T-helper 2 cell treated with Interferon-gamma antibody and Interleukin-4, amounts not matched to agents 100 ng/mL and 5 ng/mL, for 36 hours (primary cell): ENCODE measurements at regions not wholly inside any gene's neighbourhood (a gene's known extent, or its start where the extent isn't known, plus 50 kb on each side); places are given as distances from the start of the nearest gene placed in this dataset.

Experiments used
- intact Hi-C: fragments of 100-400 bp; cut with micrococcal nuclease; formaldehyde crosslinking; loops from one replicate; pipeline ENCODE4 v1.15.1; 2023

DNA sequence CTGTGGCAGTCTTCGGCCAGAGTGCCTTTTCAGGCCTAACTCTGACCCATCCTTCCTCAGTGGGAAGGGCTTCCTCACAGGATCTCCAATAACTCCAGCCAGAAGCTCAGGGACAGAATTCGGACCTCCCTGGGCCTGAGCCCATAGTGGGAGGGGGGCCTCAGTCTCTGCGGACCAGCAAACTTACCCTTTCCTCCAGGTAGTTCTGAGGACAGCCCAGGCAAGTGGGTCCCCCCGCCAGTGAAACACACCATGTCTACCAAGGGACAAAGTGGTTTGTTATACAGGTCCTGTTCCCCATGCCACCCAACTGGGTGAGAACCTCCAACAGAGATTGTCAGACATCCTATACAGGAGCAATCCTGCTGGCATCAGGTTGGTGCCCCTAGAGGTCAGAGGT is 350.4 kb downstream of the RAB28 start:
- intact Hi-C loops: no loop called here

DNA sequence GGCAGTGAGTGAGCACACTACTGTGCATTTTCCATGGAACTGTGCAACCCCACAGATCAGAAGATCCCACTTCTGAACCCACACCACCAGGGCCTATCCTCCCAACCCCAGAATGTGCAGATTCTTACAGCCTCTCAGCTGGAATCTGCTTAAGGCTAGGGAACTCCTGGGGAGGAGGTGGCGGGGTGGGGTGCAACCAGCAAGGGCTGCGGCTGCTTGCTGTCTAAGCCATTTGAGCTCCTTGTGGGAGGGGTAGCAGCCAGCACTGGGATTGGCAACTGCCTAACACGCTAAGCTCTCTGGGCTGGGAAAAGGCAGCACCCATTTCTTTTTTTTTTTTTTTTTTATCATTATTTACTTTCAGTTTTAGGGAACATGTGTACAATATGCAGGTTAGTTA is 353.3 kb downstream of the RAB28 start:
- intact Hi-C loops: no loop called here

DNA sequence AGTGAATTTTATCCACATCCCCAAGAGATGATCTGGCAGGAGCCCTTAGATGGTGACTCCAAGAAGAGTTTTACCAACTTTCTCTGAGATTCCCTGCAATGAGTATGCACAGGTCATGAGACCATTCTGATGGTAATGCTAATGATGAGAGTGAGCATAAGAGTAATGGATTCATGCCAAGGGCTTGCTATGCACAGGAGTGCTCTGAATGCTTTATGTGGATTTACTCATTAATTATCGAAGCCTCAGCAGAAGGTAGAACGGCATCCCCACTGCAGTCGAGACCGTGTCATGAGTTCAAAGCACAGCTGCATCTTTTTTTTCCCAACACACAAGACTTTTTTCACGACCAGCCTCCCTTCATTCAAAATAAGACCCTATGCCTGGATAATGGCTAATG is 355.0 kb downstream of the RAB28 start:
- intact Hi-C loops: no loop called here

DNA sequence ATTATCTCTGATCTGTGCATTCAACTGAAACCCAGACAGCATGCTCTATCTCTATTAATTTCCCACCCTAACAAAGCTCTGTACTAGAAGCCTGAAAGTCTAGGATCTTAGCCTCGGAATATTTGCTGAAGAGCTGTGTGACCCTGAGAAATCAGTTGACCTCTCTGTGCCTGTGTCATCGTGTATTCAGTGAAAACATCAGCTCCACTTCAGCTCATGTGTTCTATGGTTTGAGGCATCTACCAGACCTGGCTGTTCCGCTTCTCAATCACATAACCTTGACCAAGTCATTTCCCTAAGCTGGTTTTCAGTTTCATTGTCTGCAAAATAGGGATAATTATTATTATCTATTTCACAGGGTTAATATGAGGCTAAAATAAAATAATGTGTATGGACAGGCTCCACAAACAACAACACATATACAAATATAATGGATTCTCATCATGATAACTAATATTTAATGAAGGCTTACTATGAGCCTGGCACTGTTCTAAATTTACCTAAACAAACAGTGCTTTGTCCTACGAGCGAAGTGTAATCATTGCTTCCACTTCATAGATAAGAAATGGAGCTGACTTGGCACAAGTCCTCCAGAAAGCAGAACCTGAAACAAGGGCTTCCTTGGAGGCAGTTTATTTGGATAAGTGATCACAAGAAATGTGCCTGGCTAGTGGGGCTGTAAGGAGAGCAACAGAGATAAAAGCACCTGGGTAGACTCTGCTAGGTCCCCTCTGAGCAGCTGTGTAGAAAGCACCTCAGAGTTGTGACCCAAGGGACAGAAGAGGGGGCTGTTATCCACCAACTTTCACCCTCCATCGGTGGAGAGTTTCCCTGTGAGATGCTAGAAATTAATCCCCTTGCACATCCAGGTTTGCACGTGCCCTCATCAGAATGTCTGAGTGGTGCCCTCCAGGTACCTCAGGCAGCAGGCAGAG is 356.9 kb downstream of the RAB28 start:
- intact Hi-C loops: no loop called here

DNA sequence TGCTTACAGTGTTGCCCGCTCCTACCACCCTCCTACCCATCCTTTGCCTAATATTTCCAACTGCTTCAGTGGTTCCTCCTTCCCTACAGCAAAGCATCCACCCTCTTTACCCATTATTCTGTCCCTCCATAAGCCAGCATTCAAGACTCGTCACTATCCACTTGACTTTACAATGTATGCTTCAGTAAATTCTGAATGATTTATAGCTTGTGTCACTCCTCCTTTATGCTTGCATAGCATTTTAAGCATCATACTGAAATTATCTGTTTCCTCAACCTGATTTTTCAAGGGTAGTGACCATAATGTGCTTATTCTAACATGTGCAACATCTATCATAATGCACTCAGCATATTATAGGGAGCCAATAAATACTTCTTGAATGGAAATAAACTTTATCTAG is 365.5 kb downstream of the RAB28 start:
- intact Hi-C loops: no loop called here

DNA sequence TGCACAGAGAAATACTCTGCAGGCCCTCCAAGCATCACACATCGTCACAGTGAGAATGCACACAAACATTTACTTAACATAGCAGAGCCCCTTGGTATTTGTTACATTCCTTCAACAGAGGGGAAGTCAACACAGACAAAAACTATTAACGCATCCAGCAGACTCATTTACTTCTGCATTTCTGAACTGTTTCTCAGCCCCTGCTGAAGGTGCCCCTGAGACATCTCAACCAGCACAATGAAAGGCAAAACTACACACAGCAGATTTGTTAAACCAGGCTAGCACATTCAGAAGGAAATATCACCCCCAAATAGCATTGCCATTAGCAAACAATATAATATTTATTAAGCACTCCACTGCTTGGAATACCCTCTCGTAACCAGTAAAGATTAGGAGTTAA is 367.0 kb downstream of the RAB28 start:
- intact Hi-C loops: no loop called here

DNA sequence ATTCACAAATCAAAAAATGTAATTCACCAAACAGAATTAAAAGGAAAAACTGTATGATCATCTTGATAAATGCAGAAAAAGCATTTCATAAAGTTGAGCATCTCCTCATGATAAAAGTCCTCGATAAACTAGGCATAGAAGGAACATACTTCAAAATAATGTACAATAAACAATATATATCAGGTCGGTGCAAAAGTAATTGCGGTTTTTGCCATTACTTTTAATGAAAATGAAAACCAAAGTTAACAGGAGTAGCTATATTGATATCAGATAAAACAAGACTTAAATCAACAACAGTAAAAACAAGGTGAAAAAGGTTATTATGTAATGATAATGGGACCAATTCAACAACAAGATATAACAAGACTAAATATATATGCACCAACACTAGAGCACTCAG is 372.1 kb downstream of the RAB28 start:
- intact Hi-C loops: no loop called here

DNA sequence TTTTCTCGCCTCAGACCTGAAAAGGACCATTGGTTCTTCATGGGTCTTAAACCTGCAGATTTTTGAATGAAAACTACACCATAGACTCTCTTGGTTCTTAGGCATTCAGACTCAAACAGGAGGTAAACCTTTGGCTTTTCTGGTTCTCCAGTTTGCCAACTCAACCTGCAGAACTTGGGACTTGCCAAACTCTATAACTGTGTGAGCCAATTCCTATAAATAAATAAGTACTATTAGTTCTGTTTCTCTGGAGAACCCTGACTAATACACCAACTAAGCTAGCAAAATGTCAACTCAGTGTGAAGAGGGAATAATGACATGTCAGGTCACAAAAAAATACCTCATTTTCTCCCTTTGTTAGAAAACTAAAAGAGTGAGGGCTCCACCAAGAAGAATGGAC is 374.6 kb downstream of the RAB28 start:
- intact Hi-C loops: no loop called here

DNA sequence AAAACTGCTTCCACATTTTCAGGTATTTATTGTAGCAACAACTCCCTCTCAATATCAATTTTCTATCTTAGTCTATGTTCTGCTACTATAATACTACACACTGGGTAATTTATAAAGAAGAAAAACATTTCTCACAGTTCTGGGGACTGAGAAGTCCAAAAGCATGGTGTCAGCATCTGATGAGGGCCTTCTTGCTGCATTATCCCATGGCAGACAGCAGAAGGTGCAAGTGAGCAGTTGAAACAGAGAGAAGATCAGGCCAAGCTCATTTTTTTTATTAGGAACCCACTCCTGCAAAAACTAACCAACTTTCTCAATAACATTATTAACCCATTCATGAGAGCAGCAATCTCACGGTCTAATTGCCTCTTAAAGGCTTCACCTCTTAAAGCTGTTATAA is 376.0 kb downstream of the RAB28 start:
- intact Hi-C loops: no loop called here

DNA sequence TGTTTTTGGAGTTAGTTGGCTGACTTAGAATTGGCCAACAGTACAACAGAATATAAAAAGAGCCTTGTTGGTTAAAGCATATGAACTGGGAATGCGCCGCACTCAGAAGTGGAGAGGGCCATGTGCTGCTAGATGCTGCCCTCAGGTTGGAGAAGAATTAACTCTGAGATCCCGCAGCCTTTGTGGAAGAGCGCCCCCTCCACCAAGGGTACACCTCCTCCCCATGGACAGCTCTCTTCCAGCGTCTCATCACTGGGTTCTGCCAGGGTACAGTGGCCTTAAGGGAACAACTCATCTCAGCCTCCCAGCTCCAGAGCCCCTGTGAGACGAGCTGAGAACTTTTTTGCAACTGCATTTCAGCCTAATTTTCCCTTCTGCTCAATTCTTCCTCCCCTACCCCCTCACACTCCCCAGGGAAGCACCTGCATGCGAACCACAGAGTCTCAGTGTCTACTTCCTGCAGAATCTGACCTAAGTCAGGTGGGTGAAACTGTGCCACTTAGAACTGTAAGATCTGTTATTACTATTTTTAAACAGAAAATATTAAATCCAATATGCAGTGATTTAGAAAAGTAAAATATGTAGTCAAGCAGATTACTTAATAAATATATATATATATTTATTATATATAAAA is 380.6 kb downstream of the RAB28 start:
- intact Hi-C loops: no loop called here

DNA sequence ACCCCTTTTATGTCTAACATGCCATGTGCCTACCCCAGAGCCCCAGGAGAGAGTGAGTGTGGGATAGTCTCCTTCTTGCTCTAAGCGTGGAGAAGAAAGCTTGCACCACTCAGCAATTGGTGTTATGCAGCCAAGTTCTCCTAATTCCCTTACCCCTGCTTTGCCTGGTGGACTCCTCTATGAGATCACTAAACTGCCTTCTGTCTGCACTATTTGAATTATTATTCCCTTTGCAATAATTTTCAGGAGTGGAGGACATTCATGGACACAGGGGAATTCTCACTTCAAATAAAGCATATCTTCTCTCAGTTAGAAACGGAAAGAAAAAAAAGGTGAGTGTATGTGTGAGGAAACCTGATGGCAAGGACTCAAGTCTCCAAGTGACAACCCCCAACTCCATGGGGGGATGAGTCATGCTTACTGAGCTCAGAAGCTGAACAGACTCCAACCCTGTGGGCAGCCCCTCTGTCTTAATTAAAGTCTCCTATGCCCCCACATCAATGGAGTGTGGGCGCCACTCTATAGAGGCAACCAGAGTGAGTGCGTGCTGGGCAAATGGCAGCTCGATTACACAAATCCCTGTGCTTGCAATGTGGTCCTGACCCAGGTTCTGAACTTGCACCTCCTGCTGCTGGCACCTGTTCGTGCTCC is 381.9 kb downstream of the RAB28 start:
- intact Hi-C loops: no loop called here

DNA sequence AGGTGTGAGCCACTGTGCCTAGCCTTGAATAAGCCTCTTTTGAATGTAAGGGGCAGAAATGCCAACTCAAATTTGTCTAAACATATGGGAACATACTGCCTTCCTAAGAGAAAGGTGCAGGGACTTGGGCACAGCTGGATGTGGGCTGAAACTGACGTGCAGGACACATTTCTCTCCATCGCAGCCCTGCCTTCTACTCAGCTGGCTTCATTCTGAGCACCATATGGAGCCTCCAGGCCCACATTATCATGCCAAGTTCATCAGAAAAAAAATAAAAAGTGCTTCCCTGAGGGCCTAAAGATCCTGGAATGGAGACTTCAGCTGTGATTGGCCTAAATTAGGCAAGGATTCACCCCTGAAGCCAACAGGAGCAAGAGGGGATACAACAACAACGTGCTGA is 386.2 kb downstream of the RAB28 start:
- intact Hi-C loops: no loop called here

DNA sequence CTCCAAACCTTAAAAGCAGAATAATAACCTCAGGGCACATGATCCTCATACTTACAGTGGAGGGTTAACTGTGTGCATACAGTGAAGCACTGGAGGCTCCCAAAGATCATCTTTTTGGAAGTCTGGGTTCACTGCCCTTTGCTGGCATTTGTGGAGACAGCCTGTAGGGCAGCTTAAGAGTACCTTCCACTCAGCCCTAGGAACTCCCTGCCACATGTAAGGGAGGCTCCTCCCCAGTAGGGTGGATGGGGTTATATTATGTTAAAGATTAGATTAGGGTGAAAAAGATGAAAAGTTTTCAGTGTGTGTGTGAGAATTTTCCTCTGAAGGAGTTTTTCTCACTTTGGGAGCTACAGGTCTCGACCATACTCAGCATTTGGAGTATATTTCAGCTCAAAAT is 388.4 kb downstream of the RAB28 start:
- intact Hi-C loops: no loop called here

DNA sequence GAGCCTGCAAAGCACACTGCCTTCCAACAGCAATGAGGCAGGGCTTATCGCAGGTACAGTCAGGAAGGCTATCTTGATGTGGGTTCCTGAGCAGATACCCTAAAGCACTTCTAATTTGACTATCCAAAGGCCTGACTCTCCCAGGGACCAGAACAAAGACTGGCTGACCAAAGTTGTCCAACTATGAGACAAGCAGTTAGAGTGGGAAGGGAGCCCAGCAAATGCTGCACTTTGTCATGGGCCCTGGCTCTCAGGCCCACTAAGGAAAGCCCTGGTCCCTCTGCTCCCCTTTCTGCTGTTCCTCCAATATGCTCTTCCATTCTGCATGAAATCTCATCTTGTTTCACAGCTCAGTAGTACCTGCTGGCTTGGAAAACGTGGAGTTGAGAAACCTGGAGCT is 391.0 kb downstream of the RAB28 start:
- intact Hi-C loops: no loop called here

DNA sequence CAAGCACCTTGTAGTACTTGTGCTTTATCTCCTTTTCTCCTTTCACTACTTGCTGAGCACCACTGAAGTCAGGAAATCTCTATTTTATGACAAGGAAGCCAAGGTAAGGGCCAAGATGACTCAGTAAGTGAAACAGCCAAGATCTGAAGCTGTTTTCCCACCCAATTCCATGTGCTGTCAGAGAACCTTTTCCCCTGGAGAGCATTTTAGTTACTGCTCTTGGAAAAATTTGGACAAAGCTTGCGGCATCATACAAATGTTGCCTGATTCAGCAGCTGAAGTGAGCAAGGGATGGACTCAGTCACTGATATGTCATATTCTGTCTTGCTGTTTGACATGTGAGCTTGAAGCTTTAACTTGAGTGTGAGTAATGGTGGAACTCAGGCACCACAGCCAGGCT is 391.4 kb downstream of the RAB28 start:
- intact Hi-C loops: no loop called here

DNA sequence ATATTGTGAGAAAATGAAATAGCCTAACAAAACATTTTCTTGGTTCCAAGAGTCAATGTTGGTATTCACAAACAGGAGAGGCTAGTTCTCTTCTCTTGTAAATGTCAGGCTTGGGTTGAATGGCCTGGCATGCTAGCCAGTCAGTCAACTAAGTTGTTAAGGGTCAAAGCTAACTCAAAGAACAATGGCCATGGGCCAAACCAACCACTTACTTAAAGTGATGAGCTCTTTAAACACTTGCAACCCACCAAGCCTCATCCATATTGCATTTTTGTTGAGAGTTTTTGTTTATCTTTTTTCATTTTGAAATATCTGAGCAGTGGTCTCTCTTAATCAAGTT is 394.5 kb downstream of the RAB28 start:
- intact Hi-C loops: no loop called here

DNA sequence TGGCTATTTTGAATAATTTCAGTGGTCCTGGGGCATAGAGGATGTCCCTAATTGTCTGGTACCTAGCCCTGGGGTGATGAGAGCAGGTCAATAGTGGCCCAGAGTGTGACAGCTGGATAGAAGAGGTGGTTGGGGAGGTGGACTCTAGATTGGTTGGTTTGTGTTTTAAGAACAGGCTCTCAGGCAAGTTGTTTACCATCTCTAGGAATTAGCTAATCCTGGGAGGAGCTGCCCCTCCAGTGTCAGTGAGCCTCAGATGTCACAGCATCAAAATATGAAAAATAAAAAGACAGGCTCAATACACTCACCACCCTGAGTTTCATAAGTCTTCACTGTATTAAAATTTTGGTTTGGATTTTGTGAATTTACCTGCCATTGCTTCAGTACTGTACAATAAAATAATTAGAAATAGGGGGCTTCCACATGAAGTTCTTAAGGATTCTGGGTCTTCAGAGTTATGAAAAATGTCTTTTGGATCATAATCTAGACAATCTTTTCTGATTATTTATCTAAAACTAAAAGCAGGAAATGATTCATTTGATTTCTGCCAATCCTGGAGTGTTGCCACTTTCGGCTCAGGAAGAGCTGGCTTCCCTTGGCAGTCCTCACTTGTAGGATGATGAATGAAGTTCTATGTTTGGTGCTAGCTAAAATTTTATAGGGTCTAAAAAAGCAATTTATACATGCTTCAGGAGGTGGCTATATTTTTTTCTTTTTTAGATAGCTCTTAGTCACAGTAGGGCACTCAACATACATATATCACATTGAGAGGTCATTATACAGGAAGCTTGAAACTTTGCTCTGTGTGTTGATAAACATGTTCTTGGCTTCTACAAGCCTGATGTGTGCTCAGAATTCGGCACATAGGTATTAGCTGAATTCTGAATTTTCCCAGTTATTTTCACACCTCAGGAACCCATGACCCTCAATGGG is 395.1 kb downstream of the RAB28 start:
- intact Hi-C loops: no loop called here

DNA sequence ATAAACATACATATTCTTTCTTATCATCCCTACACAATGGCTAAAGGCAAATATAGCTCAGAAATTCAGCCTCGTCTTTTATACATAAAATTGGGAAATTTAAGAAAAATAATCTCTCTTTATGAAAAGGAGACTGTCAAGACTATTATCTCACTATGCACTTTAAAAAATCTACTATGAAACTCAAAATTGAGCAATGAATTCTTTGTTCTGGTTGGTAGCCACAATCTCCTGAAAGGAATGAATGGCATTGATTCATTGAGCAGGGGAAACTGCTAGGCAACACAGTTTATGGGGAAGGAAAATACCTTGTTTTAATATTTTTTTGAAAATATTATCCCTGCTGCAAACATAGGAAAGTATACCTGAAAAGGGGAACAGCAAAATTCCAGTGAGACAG is 397.1 kb downstream of the RAB28 start:
- intact Hi-C loops: no loop called here

DNA sequence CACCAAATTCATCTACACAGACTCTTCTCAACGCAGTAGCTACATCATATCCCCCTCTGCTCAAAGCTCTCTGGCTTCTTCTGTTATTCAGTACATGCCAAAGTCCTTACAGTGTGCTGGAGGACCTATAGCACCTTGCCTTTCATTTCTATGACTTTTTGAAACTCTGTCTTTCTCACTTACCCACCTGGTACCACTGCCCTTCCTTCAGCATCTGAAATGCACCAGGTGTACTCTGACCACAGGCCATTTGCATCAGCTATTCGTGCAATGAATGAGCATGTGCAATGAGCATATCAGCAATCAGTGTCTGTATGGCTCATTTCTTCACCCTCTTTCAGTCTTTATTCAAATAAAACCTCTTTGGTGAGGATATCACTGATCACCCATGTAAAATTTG is 399.9 kb downstream of the RAB28 start:
- intact Hi-C loops: no loop called here

DNA sequence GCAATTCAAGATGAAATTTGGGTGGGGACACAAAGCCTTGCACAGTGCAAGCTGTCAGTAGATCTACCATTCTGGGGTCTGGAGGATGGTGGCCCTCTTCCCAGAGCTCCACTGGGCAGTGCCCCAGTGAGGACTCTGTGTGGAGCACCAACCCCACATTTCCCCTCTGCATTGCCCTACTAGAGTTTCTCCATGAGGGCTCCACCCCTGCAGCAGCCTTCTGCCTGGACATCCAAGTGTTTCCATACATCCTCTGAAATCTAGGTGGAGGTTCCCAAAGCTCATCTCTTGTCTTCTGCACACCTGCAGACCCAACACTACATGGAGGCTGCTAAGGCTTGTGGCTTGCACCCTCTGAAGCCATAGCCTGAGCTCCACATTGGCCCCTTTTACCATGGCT is 402.3 kb downstream of the RAB28 start:
- intact Hi-C loops: no loop called here

DNA sequence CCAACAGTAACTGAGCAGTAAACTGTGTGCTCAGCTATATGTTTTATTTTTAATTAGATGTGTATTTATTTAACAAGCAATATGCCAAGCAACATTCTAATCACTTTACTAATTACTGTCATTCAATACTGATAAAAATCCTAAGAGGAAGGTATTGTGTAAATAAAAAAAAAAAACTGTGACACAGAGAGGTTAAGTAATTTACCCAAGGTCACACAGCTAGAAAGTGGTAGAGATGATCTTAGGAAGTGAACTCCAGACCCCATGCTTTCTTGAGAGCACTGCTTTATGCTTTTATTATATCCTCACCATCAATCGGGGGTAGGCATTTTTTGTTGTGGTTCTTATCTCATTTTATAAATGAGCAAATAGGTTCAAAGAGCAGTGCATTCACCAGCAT is 417.1 kb downstream of the RAB28 start:
- intact Hi-C loops: no loop called here

DNA sequence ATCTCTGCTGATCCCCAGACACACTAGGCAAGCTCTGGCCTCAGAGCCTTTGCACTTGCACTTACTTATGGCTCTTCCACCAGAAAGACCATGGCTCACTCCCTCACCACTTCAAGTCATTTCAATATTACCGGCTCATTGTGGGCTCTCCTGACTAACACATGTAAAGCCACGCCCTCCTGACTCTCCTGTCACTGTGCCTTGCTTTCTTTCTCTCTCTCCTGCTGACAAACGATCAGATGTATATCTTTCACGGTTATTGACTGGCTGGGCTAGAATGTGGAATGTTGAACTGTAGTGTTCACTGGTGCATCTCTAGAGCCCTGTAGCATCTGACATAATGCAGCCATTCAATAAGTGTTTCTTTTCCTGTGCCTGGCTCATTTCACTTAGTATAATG is 425.1 kb downstream of the RAB28 start:
- intact Hi-C loops: no loop called here
